Epidermal melanocyte (primary cell): ENCODE measurements at regions not wholly inside any gene's neighbourhood (a gene's known extent, or its start where the extent isn't known, plus 50 kb on each side); places are given as distances from the start of the nearest gene placed in this dataset.

ENCODE experiments used
- DNase-seq: peaks from one replicate; pipeline ENCODE4 v3.0.0; 2011; ENCODE audit warnings: low spot score; ENCODE audit not compliant: insufficient read length

GRCh38 chr2:121018136-121019061, 266.6 kb downstream of the TFCP2L1 start:
- DNase-seq, result no peak

DNA sequence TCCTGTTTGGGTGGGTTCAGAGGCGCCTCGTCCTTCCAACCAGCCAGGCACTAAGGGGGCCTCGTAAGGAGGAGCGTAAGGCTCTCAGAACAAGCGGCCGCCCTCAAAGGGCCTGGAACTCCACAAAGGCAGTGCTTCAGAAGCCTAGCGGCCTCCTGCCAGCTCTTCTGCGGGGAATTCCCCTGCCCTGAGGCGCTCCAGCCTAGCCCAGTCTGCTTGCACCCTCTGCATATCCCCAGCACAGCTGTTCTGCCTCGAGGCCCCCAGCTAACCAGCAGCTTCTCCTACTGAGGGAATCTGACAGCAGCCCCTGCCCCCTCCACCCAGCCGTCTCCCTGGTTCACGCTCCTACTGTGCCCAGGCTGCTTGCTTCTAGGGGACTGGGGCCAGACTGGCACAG, 265.9 kb downstream of the TFCP2L1 start:
- DNase-seq, result no peak

GRCh38 chr2:121019756-121020155, 265.2 kb downstream of the TFCP2L1 start:
- DNase-seq, result no peak

DNA sequence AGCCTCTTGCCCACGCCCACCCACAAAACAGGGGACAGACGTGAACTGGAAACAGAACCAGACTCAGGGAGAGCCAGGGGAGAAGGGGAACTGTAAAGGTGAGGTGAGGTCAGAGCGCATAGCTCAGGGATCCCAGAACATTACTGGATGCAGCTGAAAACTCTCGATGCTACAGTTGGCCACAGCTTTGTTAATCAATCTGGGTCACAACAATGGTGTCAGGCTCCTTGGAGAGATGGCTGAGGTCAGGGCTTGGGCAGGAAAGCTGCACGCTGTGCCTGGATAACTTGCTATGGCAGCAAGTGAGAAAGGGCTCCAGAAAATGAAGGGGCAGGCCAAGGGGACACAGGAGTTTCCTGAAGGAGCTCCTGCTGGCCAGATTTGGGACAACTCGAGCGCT, 263.3 kb downstream of the TFCP2L1 start:
- no peak for DNase-seq

GRCh38 chr2:121028577-121028976, 256.4 kb downstream of the TFCP2L1 start:
- DNase-seq, result no peak

DNA sequence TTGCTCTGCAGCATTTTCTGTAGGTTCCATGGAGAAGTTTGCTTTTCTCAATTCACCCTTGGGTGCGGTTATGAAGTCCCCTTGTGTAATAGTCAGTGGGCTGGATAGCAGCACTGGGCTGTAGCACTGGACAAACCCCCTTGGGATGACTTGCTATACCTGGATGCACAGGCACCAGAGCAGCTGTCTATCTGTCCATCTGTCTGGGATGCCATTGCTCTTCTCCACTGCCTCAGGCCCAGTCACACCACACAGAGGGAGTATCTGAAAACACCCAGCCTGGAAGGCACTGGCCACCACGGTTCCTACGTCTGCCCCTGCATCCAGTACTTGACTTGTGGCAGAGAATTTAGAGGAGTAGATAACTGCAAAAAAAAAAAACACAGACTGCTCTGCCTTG, 254.5 kb downstream of the TFCP2L1 start:
- no peak for DNase-seq

- no peak for DNase-seq
Observed at GRCh38 chr2:121031568-121032340, 253.2 kb downstream of the TFCP2L1 start.

DNA sequence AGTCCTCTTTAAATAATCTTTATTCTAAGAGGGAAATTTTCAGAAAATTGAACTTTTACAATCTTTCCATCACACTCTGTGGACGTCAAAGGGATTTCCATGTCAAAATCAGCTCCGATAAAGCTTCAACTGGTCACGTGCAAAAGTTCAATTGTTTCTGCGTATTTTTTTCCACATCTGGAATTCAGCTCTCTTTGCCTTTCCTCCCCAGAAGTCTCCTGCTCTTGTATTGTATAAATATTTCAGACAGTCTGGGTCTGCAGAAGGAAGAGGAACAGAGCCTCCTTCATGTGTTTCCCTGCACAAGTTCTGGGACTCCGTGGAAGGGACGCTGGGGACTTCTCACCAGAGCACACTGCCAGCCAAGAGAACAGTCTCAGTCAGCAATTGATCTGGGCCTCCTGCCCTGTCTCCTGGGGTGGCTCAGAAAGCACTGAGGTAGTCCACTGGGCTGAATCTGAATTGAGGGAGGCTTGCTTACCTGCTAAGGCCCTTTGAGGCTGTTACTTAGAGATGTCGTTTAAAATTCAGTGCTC, 251.5 kb downstream of the TFCP2L1 start:
- DNase-seq, result no peak

DNA sequence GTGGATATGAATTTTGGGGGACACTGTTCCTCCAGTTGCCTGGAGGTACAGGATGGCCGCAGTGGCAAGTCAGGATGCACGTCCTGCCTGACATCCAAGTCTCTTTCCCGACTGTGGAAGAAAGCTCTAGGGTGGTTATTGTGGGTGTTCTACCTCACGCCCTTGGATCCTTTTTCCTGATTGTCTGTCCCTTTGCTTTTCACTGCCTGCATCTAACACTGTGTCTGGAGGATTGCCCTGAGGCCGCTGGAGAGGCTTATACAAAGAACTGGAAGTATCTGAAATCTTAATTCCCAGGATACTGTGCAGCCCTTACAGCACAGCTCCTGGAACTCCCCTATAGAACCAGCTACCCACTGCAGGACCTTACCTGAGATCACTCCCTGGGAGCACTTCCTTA, 250.5 kb downstream of the TFCP2L1 start:
- DNase-seq, result no peak

- DNase-seq, result no peak
Observed at GRCh38 chr2:121036226-121036692, 248.7 kb downstream of the TFCP2L1 start.

- DNase-seq, result no peak
Observed at GRCh38 chr2:121037480-121037879, 247.5 kb downstream of the TFCP2L1 start.

- DNase-seq, result no peak
Observed at GRCh38 chr2:121038031-121038430, 247.0 kb downstream of the TFCP2L1 start.

DNA sequence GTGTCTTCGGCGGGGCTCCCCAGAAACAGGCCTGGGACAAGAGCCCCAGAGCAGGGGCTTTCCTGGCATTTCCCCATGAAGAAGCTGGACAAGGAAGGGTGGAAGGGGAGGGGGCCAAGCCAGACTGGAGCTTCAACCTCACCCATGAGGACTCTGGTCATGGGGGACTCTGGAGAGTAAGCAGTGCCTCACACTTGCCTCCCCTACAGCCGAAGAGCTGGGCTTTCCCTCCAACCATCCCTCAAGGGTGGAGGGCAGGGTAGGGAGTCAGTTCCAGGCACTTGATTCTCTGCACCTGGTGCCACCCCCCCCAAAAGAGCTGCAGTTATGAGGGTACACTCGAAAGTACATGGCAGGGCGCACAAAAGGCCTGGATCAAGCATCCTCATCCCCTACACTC, 246.6 kb downstream of the TFCP2L1 start:
- DNase-seq, result no peak

- no peak for DNase-seq
Observed at GRCh38 chr2:121038891-121039616, 245.9 kb downstream of the TFCP2L1 start.

- DNase-seq, result no peak
Observed at GRCh38 chr2:121039679-121040078, 245.3 kb downstream of the TFCP2L1 start.

DNA sequence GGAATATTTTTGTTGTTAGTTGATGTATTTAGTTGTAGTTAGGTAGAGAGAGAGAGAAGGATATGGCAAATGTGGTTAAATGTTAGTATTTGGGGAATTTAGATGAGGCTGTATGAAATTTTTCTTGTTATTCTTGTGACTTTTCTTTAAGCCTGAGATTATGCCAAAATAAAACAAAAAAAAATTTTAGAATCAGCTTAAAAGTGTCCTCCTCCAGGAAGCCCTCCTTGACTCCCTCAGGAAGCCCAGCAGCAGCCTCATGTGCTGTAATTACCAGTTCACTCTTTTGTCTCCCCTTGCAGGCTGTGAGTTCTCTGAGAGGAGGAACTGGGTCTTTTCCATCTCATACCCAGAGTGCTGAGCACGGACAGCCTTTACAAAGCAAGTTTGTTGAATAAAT, 243.5 kb downstream of the TFCP2L1 start:
- no peak for DNase-seq

DNA sequence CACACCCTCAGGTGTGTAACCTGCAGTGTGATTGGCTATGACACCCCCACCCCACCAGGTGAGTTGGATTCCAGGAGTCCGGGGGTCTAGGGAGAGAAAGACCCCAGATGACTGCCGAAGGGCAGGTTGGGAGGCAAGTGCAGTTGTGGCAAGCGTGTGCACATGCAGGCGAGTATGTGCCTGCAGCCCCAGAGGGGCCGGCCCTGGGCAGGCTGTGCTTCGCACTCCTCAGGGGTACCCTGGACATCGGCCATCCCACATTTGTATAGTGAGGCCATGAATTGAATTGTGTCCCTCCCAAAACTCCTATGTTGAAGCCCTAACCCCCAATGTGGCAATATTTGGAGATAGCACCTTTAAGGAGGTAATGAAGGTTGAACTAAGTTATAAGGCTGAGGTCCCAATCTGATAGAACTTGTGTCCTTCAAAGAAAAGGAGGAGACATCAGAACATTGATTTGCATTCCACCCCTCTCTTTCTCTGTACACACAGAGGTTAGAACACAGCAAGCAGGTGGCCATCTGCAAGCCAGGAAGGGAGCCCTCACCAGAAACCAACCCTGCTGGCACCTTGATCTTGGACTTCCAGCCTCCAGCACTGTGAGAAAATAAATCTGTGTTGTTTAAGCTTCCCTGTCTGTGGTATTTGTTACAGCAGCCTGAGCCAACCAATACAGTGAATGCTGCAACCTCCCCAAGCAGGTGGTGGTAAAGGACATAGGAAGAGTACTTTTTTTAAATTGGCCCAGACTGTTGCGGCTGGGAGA, 241.8 kb downstream of the TFCP2L1 start:
- DNase-seq, result no peak

GRCh38 chr2:121043827-121044222, 241.2 kb downstream of the TFCP2L1 start:
- no peak for DNase-seq

- DNase-seq, result no peak
Observed at GRCh38 chr2:121044412-121044811, 240.6 kb downstream of the TFCP2L1 start.

- no peak for DNase-seq
Observed at GRCh38 chr2:121045245-121045644, 239.8 kb downstream of the TFCP2L1 start.

DNA sequence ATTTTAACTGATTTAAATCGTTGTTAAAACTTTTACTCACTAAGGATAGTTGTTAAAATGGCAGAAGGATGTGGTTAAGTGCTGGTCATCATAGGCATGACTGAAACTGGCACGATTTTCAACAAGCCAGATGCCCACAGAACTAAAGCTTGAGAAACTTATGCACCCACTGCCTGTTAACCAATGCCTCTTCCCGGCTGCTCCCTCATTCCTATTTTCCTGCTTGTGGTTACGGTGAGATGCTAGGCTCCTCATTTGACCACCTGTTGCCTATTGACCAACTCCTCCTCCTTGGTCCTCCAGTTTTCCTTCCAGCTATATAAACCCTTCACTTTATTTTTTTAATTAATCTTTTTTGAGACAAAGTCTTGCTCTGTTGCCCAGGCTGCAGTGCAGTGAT, 238.7 kb downstream of the TFCP2L1 start:
- no peak for DNase-seq
